Activated naive CD8-positive, alpha-beta T cell treated with anti-CD3 and anti-CD28 coated beads, Interleukin-2, amount 50 U/mL, for 16 hours (primary cell): ENCODE measurements at regions not wholly inside any gene's neighbourhood (a gene's known extent, or its start where the extent isn't known, plus 50 kb on each side); places are given as distances from the start of the nearest gene placed in this dataset.
"Not testable (repeated sequence)": the region's sequence is repeated elsewhere in the genome, so short reads cannot be mapped to it uniquely, and the experiment has no call there.

Source experiments
- DNase-seq: peaks from one replicate; pipeline ENCODE4 v3.0.0-alpha.2; 2020; ENCODE audit warnings: low read depth, low spot score

- no peak for DNase-seq
Measured at GRCh38 chr1:235059221-235059620, 69.4 kb downstream of the TOMM20 start.

- no peak for DNase-seq
Measured at GRCh38 chr1:235058695-235059094, 69.9 kb downstream of the TOMM20 start.

GRCh38 chr1:235057385-235058306, 71.0 kb downstream of the TOMM20 start:
- no peak for DNase-seq

GRCh38 chr1:235056937-235057336, 71.7 kb downstream of the TOMM20 start:
- DNase-seq: no peak

- DNase-seq: no peak
Measured at GRCh38 chr1:235054936-235055335, 73.7 kb downstream of the TOMM20 start.

GRCh38 chr1:235054466-235054865, 74.2 kb downstream of the TOMM20 start:
- DNase-seq: no peak

GRCh38 chr1:235052067-235053008, 76.3 kb downstream of the TOMM20 start:
- DNase-seq: no peak

GRCh38 chr1:235051521-235051920, 77.1 kb downstream of the TOMM20 start:
- no peak for DNase-seq

- no peak for DNase-seq
Measured at GRCh38 chr1:235050911-235051360, 77.7 kb downstream of the TOMM20 start.

GRCh38 chr1:235049716-235050378, 78.8 kb downstream of the TOMM20 start:
- DNase-seq: not testable (repeated sequence)

GRCh38 chr1:235049217-235049616, 79.4 kb downstream of the TOMM20 start:
- no peak for DNase-seq

- no peak for DNase-seq
Measured at GRCh38 chr1:235047331-235047871, 81.2 kb downstream of the TOMM20 start.

- DNase-seq: no peak
Measured at GRCh38 chr1:235045921-235046601, 82.6 kb downstream of the TOMM20 start.

- no peak for DNase-seq
Measured at GRCh38 chr1:235045034-235045690, 83.5 kb downstream of the TOMM20 start.

- no peak for DNase-seq
Measured at GRCh38 chr1:235043234-235043633, 85.4 kb downstream of the TOMM20 start.

GRCh38 chr1:235038701-235039100, 89.9 kb downstream of the TOMM20 start:
- no peak for DNase-seq

- DNase-seq: no peak
Measured at GRCh38 chr1:235035928-235036327, 92.7 kb downstream of the TOMM20 start.

- no peak for DNase-seq
Measured at GRCh38 chr1:235030919-235031596, 97.6 kb downstream of the TOMM20 start.

- no peak for DNase-seq
Measured at GRCh38 chr1:235027862-235028250, 100.8 kb downstream of the TOMM20 start.
